Stimulated activated CD8-positive, alpha-beta memory T cell treated with anti-CD3 and anti-CD28 coated beads, Interleukin-4, amount 100 ng/mL, for 1 hour (primary cell): ENCODE measurements at regions not wholly inside any gene's neighbourhood (a gene's known extent, or its start where the extent isn't known, plus 50 kb on each side); places are given as distances from the start of the nearest gene placed in this dataset.
"Not testable (repeated sequence)": the region's sequence is repeated elsewhere in the genome, so short reads cannot be mapped to it uniquely, and the experiment has no call there.

Experiments
- DNase-seq, 2 donors: peaks; one replicate each; pipeline ENCODE4 v3.0.0-alpha.2; 2020; ENCODE audit warnings: low read depth in 2 of 2, low spot score in 1 of 2

GRCh38 chr2:211205836-211206235 is 649.4 kb downstream of the CPS1 start:
- DNase-seq, result no peak

- no peak for DNase-seq
Observed at GRCh38 chr2:211216221-211216620, 659.8 kb downstream of the CPS1 start.

GRCh38 chr2:211219548-211219947 is 663.1 kb downstream of the CPS1 start:
- not testable (repeated sequence) for DNase-seq

- DNase-seq, result no peak
Observed at GRCh38 chr2:211225784-211226183, 669.4 kb downstream of the CPS1 start.

GRCh38 chr2:211228559-211228958 is 672.2 kb downstream of the CPS1 start:
- DNase-seq, result no peak

- no peak for DNase-seq
Observed at GRCh38 chr2:211237586-211238275, 681.3 kb downstream of the CPS1 start.

GRCh38 chr2:211241891-211242290 is 685.5 kb downstream of the CPS1 start:
- no peak for DNase-seq

GRCh38 chr2:211247751-211248150 is 691.4 kb downstream of the CPS1 start:
- DNase-seq, result no peak

GRCh38 chr2:211248841-211249240 is 692.4 kb downstream of the CPS1 start:
- no peak for DNase-seq

- no peak for DNase-seq
Observed at GRCh38 chr2:211251016-211251415, 694.6 kb downstream of the CPS1 start.

- DNase-seq, result no peak
Observed at GRCh38 chr2:211258646-211259335, 702.4 kb downstream of the CPS1 start.

GRCh38 chr2:211259831-211260476 is 703.6 kb downstream of the CPS1 start:
- DNase-seq, result no peak

- no peak for DNase-seq
Observed at GRCh38 chr2:211270257-211270656, 713.9 kb downstream of the CPS1 start.

- no peak for DNase-seq
Observed at GRCh38 chr2:211281430-211282073, 725.2 kb downstream of the CPS1 start.

- DNase-seq, result no peak
Observed at GRCh38 chr2:211302676-211303075, 746.3 kb downstream of the CPS1 start.

- DNase-seq, result no peak
Observed at GRCh38 chr2:211306929-211307328, 750.5 kb downstream of the CPS1 start.
